ENCODE measurements at regions not wholly inside any gene's neighbourhood (a gene's known extent, or its start where the extent isn't known, plus 50 kb on each side); places are given as distances from the start of the nearest gene placed in this dataset.

DNA sequence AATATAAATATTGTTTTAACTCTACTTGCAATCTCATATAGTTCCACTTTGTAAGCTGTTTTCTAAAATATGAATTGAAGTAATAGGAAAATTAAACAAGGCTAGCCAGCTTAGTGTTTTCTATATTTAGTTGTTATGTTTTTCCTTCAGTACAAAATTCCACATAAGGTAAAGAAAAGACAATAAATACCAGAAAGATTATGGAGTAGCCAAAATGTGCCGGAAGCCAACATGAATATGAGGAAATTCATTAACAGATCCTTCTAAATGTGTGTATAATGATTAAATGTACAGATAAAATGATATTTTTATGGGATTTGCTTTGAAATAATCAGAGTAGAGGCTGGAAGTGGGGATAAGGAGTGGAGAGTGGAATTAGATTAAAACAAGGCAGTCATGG lies 52.5 kb upstream of the COL21A1 start:
- no peak for TF ChIP-seq POLR2A (IDR thresholded peaks at IDR 0.05)
- TF ChIP-seq, protein P1, sequence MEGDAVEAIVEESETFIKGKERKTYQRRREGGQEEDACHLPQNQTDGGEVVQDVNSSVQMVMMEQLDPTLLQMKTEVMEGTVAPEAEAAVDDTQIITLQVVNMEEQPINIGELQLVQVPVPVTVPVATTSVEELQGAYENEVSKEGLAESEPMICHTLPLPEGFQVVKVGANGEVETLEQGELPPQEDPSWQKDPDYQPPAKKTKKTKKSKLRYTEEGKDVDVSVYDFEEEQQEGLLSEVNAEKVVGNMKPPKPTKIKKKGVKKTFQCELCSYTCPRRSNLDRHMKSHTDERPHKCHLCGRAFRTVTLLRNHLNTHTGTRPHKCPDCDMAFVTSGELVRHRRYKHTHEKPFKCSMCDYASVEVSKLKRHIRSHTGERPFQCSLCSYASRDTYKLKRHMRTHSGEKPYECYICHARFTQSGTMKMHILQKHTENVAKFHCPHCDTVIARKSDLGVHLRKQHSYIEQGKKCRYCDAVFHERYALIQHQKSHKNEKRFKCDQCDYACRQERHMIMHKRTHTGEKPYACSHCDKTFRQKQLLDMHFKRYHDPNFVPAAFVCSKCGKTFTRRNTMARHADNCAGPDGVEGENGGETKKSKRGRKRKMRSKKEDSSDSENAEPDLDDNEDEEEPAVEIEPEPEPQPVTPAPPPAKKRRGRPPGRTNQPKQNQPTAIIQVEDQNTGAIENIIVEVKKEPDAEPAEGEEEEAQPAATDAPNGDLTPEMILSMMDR (IDR thresholded peaks at IDR 0.05), result no peak

All from body of pancreas (tissue), 4 donors.